ENCODE measurements at regions not wholly inside any gene's neighbourhood (a gene's known extent, or its start where the extent isn't known, plus 50 kb on each side); places are given as distances from the start of the nearest gene placed in this dataset.

DNA sequence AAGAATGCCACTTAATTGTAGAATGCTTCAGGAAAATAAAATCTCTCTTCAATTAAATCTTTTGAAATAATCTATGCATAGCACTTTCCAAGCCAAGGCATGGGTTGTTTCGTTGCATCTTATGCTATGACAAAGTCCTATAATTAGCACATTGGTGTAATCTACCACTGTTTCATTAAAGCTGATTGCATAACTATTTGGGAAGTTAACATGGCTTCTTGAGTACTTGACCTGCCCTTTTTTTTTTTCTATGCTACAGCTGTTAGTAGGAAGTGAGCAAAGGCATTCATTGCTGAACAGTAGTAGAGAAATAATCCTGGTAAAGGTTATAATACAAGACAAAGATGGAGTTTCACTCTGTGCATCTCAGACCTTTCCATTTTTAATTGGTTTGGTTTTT lies 557.2 kb upstream of the CELF2 start:
- in situ Hi-C loops (cut with MboI; ENCODE audit: low pct_unique_long_range_greater_than_20kb, low sequenced_read_pairs, unreplicated experiment): no loop called here
- DNase-seq (ENCODE audit: low spot score): no peak
- no peak for TF ChIP-seq CTCF (IDR thresholded peaks at IDR 0.05; ENCODE audit: extremely low read depth, insufficient read depth, missing control alignments)

GRCh38 chr10:10462151-10462941 lies 555.3 kb upstream of the CELF2 start:
- DNase-seq (ENCODE audit: low spot score): no peak
- no peak for TF ChIP-seq CTCF (IDR thresholded peaks at IDR 0.05; ENCODE audit: extremely low read depth, insufficient read depth, missing control alignments)

DNA sequence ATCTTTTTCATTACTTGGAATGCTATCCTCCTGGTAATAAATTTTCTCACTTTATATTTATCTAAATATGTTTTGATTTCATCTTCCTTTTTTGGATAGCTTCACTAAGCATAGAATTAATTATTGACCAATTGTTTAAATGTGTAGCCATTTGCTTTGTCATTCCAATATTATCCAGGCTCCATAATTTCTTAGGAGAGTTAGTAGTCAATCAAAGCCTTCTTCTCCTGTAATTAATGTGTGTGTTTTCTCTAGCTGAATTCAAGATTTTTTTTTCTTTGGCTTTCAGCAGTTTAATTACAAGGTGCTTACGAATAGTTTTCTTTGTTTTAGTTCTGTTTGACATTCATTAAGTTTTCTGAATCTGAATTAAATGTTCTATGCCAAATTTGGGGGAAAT lies 545.9 kb upstream of the CELF2 start:
- in situ Hi-C loops (cut with MboI; ENCODE audit: low pct_unique_long_range_greater_than_20kb, low sequenced_read_pairs, unreplicated experiment): no loop called here
- no peak for TF ChIP-seq CTCF (IDR thresholded peaks at IDR 0.05; ENCODE audit: extremely low read depth, insufficient read depth, missing control alignments)
- DNase-seq (ENCODE audit: low spot score): no peak

More at GRCh38 chr10:10462151-10462941, 555.3 kb upstream of the CELF2 start:
- in situ Hi-C loops (cut with MboI; ENCODE audit: low pct_unique_long_range_greater_than_20kb, low sequenced_read_pairs, unreplicated experiment): no loop called here

DNA sequence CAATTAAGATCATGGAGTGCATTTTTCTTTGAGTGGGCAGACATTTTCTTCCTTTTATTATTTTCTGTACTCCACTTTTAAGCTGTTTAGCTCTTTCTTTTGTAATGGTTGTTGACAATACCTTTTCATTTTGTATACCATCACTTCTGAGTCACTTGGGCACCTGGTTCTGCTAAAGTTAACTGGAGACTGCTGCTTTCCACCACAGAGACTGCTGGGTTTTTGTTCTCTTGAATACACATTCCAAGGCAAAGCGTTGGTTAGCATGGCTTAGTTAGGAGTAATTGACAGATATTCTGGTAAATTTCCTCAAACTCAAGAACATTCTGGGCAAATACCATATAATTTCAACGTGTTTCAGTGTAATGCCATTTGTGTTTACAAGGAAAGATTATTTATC lies 541.9 kb upstream of the CELF2 start:
- no peak for TF ChIP-seq CTCF (IDR thresholded peaks at IDR 0.05; ENCODE audit: extremely low read depth, insufficient read depth, missing control alignments)
- DNase-seq (ENCODE audit: low spot score): no peak
- in situ Hi-C loops (cut with MboI; ENCODE audit: low pct_unique_long_range_greater_than_20kb, low sequenced_read_pairs, unreplicated experiment): no loop called here

DNA sequence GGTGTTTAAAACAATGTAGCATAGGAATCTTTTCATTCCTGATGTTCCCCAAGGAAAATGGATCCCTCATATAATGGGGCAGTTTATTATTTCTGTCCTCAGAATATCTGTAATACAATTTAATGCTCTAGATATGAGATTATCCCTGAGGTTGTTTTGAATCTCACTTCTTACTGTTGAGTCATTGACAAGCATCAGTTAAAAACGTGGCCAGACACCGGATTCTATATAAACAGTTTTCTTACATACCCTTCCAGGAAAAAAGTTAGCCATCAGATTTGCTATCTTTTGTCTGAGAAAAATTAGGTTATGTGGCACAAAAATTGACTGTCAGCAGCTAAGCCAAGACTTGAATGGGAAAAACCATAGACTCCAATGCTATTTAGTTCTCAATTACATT lies 539.8 kb upstream of the CELF2 start:
- DNase-seq (ENCODE audit: low spot score): no peak
- in situ Hi-C loops (cut with MboI; ENCODE audit: low pct_unique_long_range_greater_than_20kb, low sequenced_read_pairs, unreplicated experiment): no loop called here
- no peak for TF ChIP-seq CTCF (IDR thresholded peaks at IDR 0.05; ENCODE audit: extremely low read depth, insufficient read depth, missing control alignments)

DNA sequence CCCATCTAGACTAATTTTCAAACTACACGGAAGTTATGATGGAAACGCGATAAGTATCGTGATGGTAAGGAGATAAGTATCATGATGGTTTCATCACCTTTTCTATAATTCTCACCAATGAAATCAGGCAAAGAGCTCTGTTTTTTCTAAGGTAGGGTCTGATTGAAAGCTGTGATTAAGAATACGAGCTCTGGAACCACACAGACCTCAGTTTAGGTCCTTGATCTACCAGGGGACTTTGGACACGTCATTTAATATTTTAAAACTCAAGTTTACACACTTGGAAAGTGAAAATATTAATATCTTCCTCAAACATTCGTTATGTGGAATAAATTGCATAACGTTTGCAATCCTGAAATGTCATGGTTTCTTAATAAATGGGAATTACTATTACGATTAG lies 538.2 kb upstream of the CELF2 start:
- DNase-seq (ENCODE audit: low spot score): no peak
- in situ Hi-C loops (cut with MboI; ENCODE audit: low pct_unique_long_range_greater_than_20kb, low sequenced_read_pairs, unreplicated experiment): no loop called here
- no peak for TF ChIP-seq CTCF (IDR thresholded peaks at IDR 0.05; ENCODE audit: extremely low read depth, insufficient read depth, missing control alignments)

Measured in GM13977 (cell line).